ENCODE measurements at regions not wholly inside any gene's neighbourhood (a gene's known extent, or its start where the extent isn't known, plus 50 kb on each side); places are given as distances from the start of the nearest gene placed in this dataset.

DNA sequence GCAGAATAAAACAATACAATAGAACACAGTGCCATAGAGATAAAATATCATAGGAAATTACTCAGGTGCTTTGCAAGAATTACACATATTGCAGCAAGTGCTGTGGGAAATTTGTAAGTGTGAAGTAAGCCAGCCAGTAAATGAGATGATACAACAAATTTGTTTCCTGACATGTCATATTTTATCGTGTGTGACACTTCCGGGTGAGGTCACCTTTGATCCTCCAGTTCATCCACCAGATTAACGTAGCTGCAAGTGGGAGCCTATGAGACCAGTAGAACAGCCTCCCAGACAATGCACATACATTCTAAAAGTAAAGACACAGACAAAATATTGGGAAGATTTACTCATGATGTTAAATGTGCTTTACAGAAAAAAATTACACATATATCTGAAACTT is 72.2 kb downstream of the PRDM9 start:
- TF ChIP-seq, protein P1, sequence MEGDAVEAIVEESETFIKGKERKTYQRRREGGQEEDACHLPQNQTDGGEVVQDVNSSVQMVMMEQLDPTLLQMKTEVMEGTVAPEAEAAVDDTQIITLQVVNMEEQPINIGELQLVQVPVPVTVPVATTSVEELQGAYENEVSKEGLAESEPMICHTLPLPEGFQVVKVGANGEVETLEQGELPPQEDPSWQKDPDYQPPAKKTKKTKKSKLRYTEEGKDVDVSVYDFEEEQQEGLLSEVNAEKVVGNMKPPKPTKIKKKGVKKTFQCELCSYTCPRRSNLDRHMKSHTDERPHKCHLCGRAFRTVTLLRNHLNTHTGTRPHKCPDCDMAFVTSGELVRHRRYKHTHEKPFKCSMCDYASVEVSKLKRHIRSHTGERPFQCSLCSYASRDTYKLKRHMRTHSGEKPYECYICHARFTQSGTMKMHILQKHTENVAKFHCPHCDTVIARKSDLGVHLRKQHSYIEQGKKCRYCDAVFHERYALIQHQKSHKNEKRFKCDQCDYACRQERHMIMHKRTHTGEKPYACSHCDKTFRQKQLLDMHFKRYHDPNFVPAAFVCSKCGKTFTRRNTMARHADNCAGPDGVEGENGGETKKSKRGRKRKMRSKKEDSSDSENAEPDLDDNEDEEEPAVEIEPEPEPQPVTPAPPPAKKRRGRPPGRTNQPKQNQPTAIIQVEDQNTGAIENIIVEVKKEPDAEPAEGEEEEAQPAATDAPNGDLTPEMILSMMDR (IDR thresholded peaks at IDR 0.05; ENCODE audit: low read depth, low read length, poor library complexity, severe bottlenecking) = no peak
- TF ChIP-seq EZH2phosphoT487 (IDR thresholded peaks at IDR 0.05; ENCODE audit: borderline replicate concordance, low read length) = no peak
